Smooth muscle cell (in vitro differentiated cells): ENCODE measurements at regions not wholly inside any gene's neighbourhood (a gene's known extent, or its start where the extent isn't known, plus 50 kb on each side); places are given as distances from the start of the nearest gene placed in this dataset.
A peak's percentile ranks its signal among the peaks of the same experiment; 100 is the strongest.

Source experiments
- DNase-seq: peaks from one replicate; lab custom pipeline; 2025; ENCODE audit not compliant: unreplicated experiment; lab: John Stamatoyannopoulos, UW
- H2AFZ ChIP-seq: fragments of 200-600 bp; sonication (generic); 2 replicates; pipeline ENCODE4 v1.6.0; 2016; ENCODE audit warnings: antibody characterized with exemption, low read depth, mild to moderate bottlenecking
- H3F3A ChIP-seq: fragments of 200-600 bp; sonication (generic); 2 replicates; pipeline ENCODE4 v1.6.0; 2017; ENCODE audit warnings: antibody characterized with exemption, low read depth
- H3K27ac ChIP-seq: fragments of 200-600 bp; sonication (generic); 2 replicates; pipeline ENCODE4 v1.5.1; 2016; ENCODE audit warnings: low read depth, mild to moderate bottlenecking
- H3K27me3 ChIP-seq: fragments of 200-600 bp; sonication (generic); 2 replicates; pipeline ENCODE4 v1.6.1; 2016; ENCODE audit warnings: low read depth, mild to moderate bottlenecking
- H3K36me3 ChIP-seq: fragments of 200-600 bp; sonication (generic); 2 replicates; pipeline ENCODE4 v1.5.1; 2016; ENCODE audit warnings: low read depth
- H3K4me1 ChIP-seq: fragments of 200-600 bp; sonication (generic); 2 replicates; pipeline ENCODE4 v1.5.1; 2016; ENCODE audit warnings: low read depth
- H3K4me2 ChIP-seq: fragments of 200-600 bp; sonication (generic); 2 replicates; pipeline ENCODE4 v1.6.0; 2016; ENCODE audit warnings: mild to moderate bottlenecking
- H3K4me3 ChIP-seq: fragments of 200-600 bp; sonication (generic); 2 replicates; pipeline ENCODE4 v1.5.1; 2016; ENCODE audit warnings: mild to moderate bottlenecking
- H3K79me2 ChIP-seq: fragments of 200-600 bp; sonication (generic); 2 replicates; pipeline ENCODE4 v1.6.0; 2016; ENCODE audit warnings: low read depth, mild to moderate bottlenecking
- H3K9ac ChIP-seq: fragments of 200-600 bp; sonication (generic); 2 replicates; pipeline ENCODE4 v1.6.0; 2016; ENCODE audit warnings: low read depth
- H3K9me3 ChIP-seq: fragments of 200-600 bp; sonication (generic); replicated peaks from 2 replicates; pipeline ENCODE4 v1.5.1; 2016; ENCODE audit warnings: low read depth
- H4K20me1 ChIP-seq: fragments of 200-600 bp; sonication (generic); 2 replicates; pipeline ENCODE4 v1.6.0; 2016; ENCODE audit warnings: low read depth
- WGBS: methylation state at CpG from one replicate; pipeline ENCODE4 v1.1.7; 2016; ENCODE audit warnings: low lambda C conversion rate; 5-methylcytosine and 5-hydroxymethylcytosine counted together
- TF ChIP-seq, protein P1 (sequence below): fragments of 200-600 bp; sonication (generic); IDR thresholded peaks from 2 replicates; pipeline ENCODE4 v1.5.1; 2017; ENCODE audit warnings: borderline replicate concordance, mild to moderate bottlenecking, antibody characterized with exemption; ENCODE audit not compliant: insufficient read depth, poor library complexity, severe bottlenecking

DNA sequence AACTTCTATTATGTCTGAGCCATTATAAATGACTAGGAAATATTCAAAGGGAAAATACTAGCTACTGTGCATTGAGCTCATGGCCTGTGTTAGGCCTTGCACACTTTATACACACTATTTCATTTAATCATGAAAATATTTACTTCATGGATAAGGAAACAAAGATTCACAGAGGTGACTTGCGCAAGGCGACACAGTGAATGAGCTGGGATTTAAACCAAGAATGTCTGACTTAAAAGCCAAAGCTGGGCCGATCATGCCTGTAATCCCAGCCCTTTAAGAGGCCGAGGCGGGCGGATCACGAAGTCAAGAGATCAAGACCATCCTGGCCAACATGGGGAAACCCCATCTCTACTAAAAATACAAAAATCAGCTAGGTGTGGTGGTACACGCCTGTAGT is 231.5 kb downstream of the MIAT start:
- WGBS = 85% methylated on average over 8 of the region's 8 CpGs

DNA sequence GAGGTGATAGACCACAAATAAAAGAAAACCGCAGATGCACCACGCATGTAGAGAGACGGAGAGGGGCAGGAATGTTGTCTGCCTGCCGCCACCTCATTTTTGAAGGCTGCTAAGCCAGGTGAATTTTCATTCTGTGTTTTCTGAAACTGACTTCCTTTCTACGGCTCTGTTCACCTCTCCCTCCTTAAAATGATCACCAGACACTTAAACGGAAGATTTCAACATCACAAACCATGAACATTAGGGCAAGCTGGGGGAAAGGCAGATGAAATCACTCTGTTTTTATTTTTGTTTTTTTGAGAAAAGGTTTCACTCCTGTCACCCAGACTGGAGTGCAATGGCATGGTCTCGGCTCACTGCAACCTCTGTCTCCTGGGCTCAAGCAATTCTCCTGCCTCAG is 232.4 kb downstream of the MIAT start:
- no peaks in the 10 kb centered on the region for H3K9me3 ChIP-seq
- H3K4me2 ChIP-seq = no peak overlapping the region
- WGBS = 75% methylated on average over 7 of the region's 7 CpGs
- no peak overlapping the region for H2AFZ ChIP-seq
- H3K36me3 ChIP-seq = no peaks in the 10 kb centered on the region
- peaks cover 34% of the 10 kb centered on the region for H3F3A ChIP-seq
- no peak overlapping the region for H3K27ac ChIP-seq
- no peak for DNase-seq
- TF ChIP-seq, protein P1, sequence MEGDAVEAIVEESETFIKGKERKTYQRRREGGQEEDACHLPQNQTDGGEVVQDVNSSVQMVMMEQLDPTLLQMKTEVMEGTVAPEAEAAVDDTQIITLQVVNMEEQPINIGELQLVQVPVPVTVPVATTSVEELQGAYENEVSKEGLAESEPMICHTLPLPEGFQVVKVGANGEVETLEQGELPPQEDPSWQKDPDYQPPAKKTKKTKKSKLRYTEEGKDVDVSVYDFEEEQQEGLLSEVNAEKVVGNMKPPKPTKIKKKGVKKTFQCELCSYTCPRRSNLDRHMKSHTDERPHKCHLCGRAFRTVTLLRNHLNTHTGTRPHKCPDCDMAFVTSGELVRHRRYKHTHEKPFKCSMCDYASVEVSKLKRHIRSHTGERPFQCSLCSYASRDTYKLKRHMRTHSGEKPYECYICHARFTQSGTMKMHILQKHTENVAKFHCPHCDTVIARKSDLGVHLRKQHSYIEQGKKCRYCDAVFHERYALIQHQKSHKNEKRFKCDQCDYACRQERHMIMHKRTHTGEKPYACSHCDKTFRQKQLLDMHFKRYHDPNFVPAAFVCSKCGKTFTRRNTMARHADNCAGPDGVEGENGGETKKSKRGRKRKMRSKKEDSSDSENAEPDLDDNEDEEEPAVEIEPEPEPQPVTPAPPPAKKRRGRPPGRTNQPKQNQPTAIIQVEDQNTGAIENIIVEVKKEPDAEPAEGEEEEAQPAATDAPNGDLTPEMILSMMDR = no peak
- peaks cover 22% of the 10 kb centered on the region for H3K4me1 ChIP-seq
- H3K4me3 ChIP-seq = no peak overlapping the region
- no peaks in the 10 kb centered on the region for H4K20me1 ChIP-seq
- H3K27me3 ChIP-seq = no peaks in the 10 kb centered on the region
- H3K9ac ChIP-seq = no peak overlapping the region
- H3K79me2 ChIP-seq = no peaks in the 10 kb centered on the region

More for the DNA sequence above, 231.5 kb downstream of the MIAT start:
- Histone ChIP-seq H4K20me1 (no peaks in the 10 kb centered on the region), H3K79me2 (no peaks in the 10 kb centered on the region), H3K9me3 (no peaks in the 10 kb centered on the region), H3K27me3 (no peaks in the 10 kb centered on the region), H3K4me3 (no peak overlapping the region), H3K27ac (peak overlapping the region; percentile 58), H3K4me1 (peaks cover 13% of the 10 kb centered on the region), H3F3A (peaks cover 31% of the 10 kb centered on the region), H3K4me2 (no peak overlapping the region), H3K9ac (no peak overlapping the region), H2AFZ (no peak overlapping the region), H3K36me3 (no peaks in the 10 kb centered on the region)
- TF ChIP-seq, protein P1 = no peak
- DNase-seq = no peak

DNA sequence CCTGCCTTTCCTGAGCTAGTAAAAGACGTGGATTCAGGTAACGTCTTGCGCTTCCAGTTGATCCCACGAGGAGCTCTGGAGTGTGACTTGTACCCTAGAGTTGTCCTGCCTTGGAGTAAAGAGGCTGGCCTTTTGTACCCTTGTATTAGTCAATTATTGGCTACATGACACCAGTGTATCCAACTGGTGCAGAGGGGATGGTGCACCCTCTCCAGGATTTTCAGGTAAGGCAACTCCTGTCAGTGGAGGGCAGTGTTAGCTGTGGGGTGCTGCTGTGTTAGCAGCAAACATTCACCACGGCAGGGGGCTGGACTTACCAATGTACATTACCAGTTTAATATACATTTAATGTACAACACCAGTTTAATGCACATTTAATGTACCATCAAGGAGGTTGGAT is 233.5 kb downstream of the MIAT start:
- peaks cover 42% of the 10 kb centered on the region for H3F3A ChIP-seq

DNA sequence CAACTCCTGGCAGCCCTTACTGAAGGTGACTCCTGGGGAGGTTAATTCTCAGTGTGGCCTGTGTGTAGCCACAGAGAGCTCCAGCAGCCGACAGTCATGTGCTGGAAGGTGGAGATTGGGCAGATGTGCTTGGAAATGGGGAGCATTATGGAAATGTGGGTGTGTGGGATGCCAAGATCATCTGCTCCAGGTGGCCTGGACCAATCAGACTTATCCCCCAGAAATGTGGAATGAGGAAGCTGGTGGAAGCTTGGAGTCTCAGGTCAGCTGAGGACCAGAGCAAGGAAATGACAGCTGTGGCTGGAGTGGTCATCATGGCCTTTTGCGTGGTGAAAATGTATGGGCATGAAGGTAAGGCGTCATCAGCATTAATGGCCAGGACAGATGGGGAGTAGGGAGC is 234.0 kb downstream of the MIAT start:
- TF ChIP-seq, protein P1 = no peak
- no peaks in the 10 kb centered on the region for H3K9me3 ChIP-seq
- DNase-seq = no peak
- no peaks in the 10 kb centered on the region for H3K27me3 ChIP-seq
- H3K4me2 ChIP-seq = no peak overlapping the region
- no peak overlapping the region for H2AFZ ChIP-seq
- H4K20me1 ChIP-seq = no peaks in the 10 kb centered on the region
- H3K27ac ChIP-seq = no peak overlapping the region
- no peaks in the 10 kb centered on the region for H3K79me2 ChIP-seq
- H3K4me1 ChIP-seq = peaks cover 22% of the 10 kb centered on the region
- 85% methylated on average over 3 of the region's 3 CpGs for WGBS
- H3K36me3 ChIP-seq = no peaks in the 10 kb centered on the region
- H3K9ac ChIP-seq = no peak overlapping the region
- peaks cover 47% of the 10 kb centered on the region for H3F3A ChIP-seq
- no peak overlapping the region for H3K4me3 ChIP-seq

More for the DNA sequence above, 233.5 kb downstream of the MIAT start:
- Histone ChIP-seq H3K36me3 (no peaks in the 10 kb centered on the region), H3K4me3 (no peak overlapping the region), H4K20me1 (no peaks in the 10 kb centered on the region), H3K4me2 (no peak overlapping the region), H3K9ac (no peak overlapping the region), H2AFZ (no peak overlapping the region), H3K27me3 (no peaks in the 10 kb centered on the region), H3K79me2 (no peaks in the 10 kb centered on the region), H3K27ac (no peak overlapping the region), H3K4me1 (peaks cover 22% of the 10 kb centered on the region), H3K9me3 (no peaks in the 10 kb centered on the region)
- no peak for DNase-seq
- TF ChIP-seq, protein P1 = no peak
- WGBS = 79% methylated on average over 5 of the region's 5 CpGs
